ENCODE measurements at regions not wholly inside any gene's neighbourhood (a gene's known extent, or its start where the extent isn't known, plus 50 kb on each side); places are given as distances from the start of the nearest gene placed in this dataset.

DNA sequence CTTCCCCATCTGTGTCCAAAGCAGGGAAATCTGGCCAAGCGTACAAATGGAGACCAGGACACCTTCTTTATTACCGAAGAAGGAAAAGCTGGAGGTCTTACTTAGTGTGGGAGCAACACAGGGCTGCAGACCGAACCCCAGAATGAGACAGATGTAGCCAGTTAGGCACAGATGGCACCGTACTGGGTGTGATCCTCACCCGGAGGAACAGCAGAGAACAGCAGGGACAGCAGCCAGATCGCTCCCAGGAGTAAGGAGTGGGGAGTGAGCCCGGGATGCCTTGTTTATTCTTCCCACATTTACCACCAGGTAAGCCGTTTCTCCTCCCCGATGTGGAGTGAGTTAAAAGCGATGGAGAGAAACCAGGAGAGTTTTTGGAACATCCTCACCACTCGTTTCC lies 150.7 kb upstream of the SPRED2 start:
- H3K4me1 Mint-ChIP-seq = peaks cover 10% of the 10 kb centered on the region

GRCh38 chr2:65582364-65582763 lies 150.0 kb upstream of the SPRED2 start:
- ChIA-PET POLR2A (no interaction called here), CTCF (no interaction called here)
- H3K9me3 Mint-ChIP-seq = peaks cover 9% of the 10 kb centered on the region; the same call in 1 of the 2 replicates
- H3K4me3 Mint-ChIP-seq = no peak overlapping the region
- TF ChIP-seq KAT7 (CRISPR knock-in tag; IDR thresholded peaks at IDR 0.05; ENCODE audit: borderline replicate concordance) (no peak), FOXP4 (CRISPR knock-in tag; IDR thresholded peaks at IDR 0.05) (no peak), STAT6 (CRISPR knock-in tag; conservative IDR thresholded peaks at IDR 0.05; ENCODE audit: low read depth) (no peak), CREB1 (CRISPR knock-in tag; IDR thresholded peaks at IDR 0.05) (no peak)
- no peaks in the 10 kb centered on the region for H3K27me3 Mint-ChIP-seq (ENCODE audit: low read depth)
- no peak for ATAC-seq
- no peaks in the 10 kb centered on the region for H3K36me3 Mint-ChIP-seq
- H3K4me1 Mint-ChIP-seq = peaks cover 10% of the 10 kb centered on the region
- no peak overlapping the region for H3K27ac Mint-ChIP-seq
- no peak for DNase-seq (ENCODE audit: low spot score)

More for the DNA sequence above, 150.7 kb upstream of the SPRED2 start:
- ChIA-PET CTCF (no interaction called here), POLR2A (no interaction called here)
- no peak for TF ChIP-seq FOXJ3 (CRISPR knock-in tag; IDR thresholded peaks at IDR 0.05; ENCODE audit: borderline replicate concordance)
- no peak for TF ChIP-seq ZNF317 (CRISPR knock-in tag; IDR thresholded peaks at IDR 0.05; ENCODE audit: borderline replicate concordance, low read depth)
- TF ChIP-seq, protein P1, sequence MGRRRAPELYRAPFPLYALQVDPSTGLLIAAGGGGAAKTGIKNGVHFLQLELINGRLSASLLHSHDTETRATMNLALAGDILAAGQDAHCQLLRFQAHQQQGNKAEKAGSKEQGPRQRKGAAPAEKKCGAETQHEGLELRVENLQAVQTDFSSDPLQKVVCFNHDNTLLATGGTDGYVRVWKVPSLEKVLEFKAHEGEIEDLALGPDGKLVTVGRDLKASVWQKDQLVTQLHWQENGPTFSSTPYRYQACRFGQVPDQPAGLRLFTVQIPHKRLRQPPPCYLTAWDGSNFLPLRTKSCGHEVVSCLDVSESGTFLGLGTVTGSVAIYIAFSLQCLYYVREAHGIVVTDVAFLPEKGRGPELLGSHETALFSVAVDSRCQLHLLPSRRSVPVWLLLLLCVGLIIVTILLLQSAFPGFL (CRISPR knock-in tag; IDR thresholded peaks at IDR 0.05; ENCODE audit: borderline replicate concordance) = no peak
- Mint-ChIP-seq H3K9me3 (peaks cover 12% of the 10 kb centered on the region; the same call in 1 of the 2 replicates), H3K27me3 (ENCODE audit: low read depth) (no peaks in the 10 kb centered on the region; the same call in 1 of the 2 replicates), H3K36me3 (no peaks in the 10 kb centered on the region), H3K27ac (no peak overlapping the region), H3K4me3 (no peak overlapping the region)
- DNase-seq (ENCODE audit: low spot score) (no peak), ATAC-seq (peak; percentile 32)

- CTCF ChIA-PET = no interaction called here
- no peak for ATAC-seq
These were observed 148.4 kb upstream of the SPRED2 start for GRCh38 chr2:65580824-65581223.

More at GRCh38 chr2:65580824-65581223, 148.4 kb upstream of the SPRED2 start:
- no peak for TF ChIP-seq ERG (CRISPR knock-in tag; IDR thresholded peaks at IDR 0.05)
- TF ChIP-seq ATF1 (CRISPR knock-in tag; IDR thresholded peaks at IDR 0.05) = no peak
- no peak for TF ChIP-seq ESRRA (CRISPR knock-in tag; IDR thresholded peaks at IDR 0.05; ENCODE audit: borderline replicate concordance)
- no peak for TF ChIP-seq SOX15 (CRISPR knock-in tag; IDR thresholded peaks at IDR 0.05)
- no peak for TF ChIP-seq NR2C2 (CRISPR knock-in tag; IDR thresholded peaks at IDR 0.05)
- no peak for TF ChIP-seq NR1H2 (CRISPR knock-in tag; IDR thresholded peaks at IDR 0.05)
- TF ChIP-seq SMAD4 (CRISPR knock-in tag; IDR thresholded peaks at IDR 0.05) = no peak
- no peak for TF ChIP-seq USF2 (CRISPR knock-in tag; IDR thresholded peaks at IDR 0.05)
- H3K36me3 Mint-ChIP-seq = no peaks in the 10 kb centered on the region
- H3K27ac Mint-ChIP-seq = no peak overlapping the region
- no peak for DNase-seq (ENCODE audit: low spot score)
- peaks cover 9% of the 10 kb centered on the region; the same call in 1 of the 2 replicates for H3K9me3 Mint-ChIP-seq
- peaks cover 13% of the 10 kb centered on the region for H3K4me1 Mint-ChIP-seq
- H3K4me3 Mint-ChIP-seq = no peak overlapping the region
- POLR2A ChIA-PET = no interaction called here
- no peaks in the 10 kb centered on the region for H3K27me3 Mint-ChIP-seq (ENCODE audit: low read depth)

Data from WTC11 (cell line).